LNCaP clone FGC (cell line): ENCODE measurements at regions not wholly inside any gene's neighbourhood (a gene's known extent, or its start where the extent isn't known, plus 50 kb on each side); places are given as distances from the start of the nearest gene placed in this dataset.

Experiments used
- DNase-seq: peaks from one replicate; pipeline ENCODE4 v3.0.0-alpha.2; 2011; ENCODE audit warnings: low read depth
- H3K4me3 ChIP-seq: 2 replicates; pipeline ENCODE4 v1.5.1; 2011; ENCODE audit warnings: mild to moderate bottlenecking, low read depth, low read length, control low read depth
- CTCF ChIP-seq: IDR thresholded peaks from 2 replicates; pipeline ENCODE4 v1.5.1; 2012; ENCODE audit warnings: mild to moderate bottlenecking; ENCODE audit not compliant: control insufficient read depth, insufficient read depth; ENCODE audit errors: extremely low read depth

- H3K4me3 ChIP-seq: no peak overlapping the region
- no peak for TF ChIP-seq CTCF
- no peak for DNase-seq
Measured at GRCh38 chr21:16133248-16133647, 403.5 kb downstream of the USP25 start.

GRCh38 chr21:16134134-16134533 is 404.4 kb downstream of the USP25 start:
- DNase-seq: no peak
- no peak for TF ChIP-seq CTCF
- no peak overlapping the region for H3K4me3 ChIP-seq

GRCh38 chr21:16137106-16137505 is 407.3 kb downstream of the USP25 start:
- DNase-seq: no peak
- no peak overlapping the region for H3K4me3 ChIP-seq
- no peak for TF ChIP-seq CTCF

GRCh38 chr21:16145052-16145451 is 415.3 kb downstream of the USP25 start:
- no peak for TF ChIP-seq CTCF
- no peak for DNase-seq
- H3K4me3 ChIP-seq: no peak overlapping the region

GRCh38 chr21:16145479-16145878 is 415.7 kb downstream of the USP25 start:
- TF ChIP-seq CTCF: no peak
- no peak for DNase-seq
- H3K4me3 ChIP-seq: no peak overlapping the region

GRCh38 chr21:16154321-16154720 is 424.5 kb downstream of the USP25 start:
- no peak for TF ChIP-seq CTCF
- H3K4me3 ChIP-seq: no peak overlapping the region
- no peak for DNase-seq

- no peak for TF ChIP-seq CTCF
- no peak for DNase-seq
- no peak overlapping the region for H3K4me3 ChIP-seq
Measured at GRCh38 chr21:16154951-16155635, 425.3 kb downstream of the USP25 start.
